ENCODE measurements at regions not wholly inside any gene's neighbourhood (a gene's known extent, or its start where the extent isn't known, plus 50 kb on each side); places are given as distances from the start of the nearest gene placed in this dataset.

DNA sequence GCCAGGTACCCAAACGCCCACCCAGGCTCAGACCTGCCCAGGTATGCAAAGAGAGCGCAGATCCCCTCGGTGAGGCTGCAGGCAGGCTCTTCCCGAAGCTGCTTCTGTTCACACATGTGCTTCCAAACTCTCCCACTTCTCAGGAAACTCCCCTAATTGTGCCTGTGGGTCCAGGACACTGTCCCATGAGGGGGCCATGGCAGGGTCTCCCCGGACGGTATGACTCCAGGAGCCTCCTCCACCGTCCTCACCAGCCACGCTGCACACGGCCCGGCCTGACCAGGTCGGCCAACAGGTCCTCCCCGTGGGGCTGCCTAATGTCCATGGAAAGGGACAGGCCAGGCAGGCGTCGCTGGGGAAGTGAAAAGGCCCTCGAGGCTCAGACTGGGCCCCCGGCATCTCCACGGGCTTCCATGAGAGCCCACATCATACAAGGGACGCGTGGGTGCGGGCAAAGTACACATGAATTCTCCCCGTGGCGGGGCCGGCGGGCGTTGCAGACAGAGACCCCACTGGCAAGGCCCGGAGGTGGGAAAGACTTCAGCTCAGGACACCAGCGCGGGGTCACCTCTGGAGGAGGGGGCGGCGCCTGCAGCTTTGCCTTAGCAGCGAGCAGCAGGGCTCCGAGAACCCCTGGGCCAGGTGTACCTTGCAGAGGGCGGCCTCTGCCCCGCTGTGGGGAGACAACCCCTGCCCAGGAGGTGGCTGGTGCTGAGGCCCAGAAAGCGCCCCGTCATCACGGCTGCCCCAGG, 526.1 kb downstream of the BRD1 start:
- no peak for DNase-seq (ENCODE audit: low spot score)

DNA sequence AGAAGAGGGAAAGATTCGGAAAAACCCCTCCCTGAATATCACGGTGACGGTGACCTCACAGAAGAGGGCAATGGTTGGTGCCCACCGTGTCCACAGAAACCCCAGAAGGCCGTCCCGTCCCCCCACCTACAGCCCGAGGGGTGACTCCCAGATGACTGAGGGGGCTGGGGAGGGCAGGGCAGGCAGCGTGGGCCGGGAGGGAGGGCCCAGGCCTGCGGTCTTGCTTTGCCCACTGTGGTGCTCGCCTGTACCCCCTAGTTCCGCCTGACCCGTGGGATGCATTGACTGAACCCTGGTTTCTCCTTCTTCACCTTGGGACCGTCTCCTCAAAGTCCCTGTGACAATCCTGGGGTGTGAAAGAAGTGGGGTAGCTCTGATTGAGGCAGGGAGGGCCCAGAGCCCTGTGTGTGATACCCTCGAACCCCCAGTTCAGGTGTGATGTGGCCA, 526.7 kb downstream of the BRD1 start:
- no peak for DNase-seq (ENCODE audit: low spot score)

DNA sequence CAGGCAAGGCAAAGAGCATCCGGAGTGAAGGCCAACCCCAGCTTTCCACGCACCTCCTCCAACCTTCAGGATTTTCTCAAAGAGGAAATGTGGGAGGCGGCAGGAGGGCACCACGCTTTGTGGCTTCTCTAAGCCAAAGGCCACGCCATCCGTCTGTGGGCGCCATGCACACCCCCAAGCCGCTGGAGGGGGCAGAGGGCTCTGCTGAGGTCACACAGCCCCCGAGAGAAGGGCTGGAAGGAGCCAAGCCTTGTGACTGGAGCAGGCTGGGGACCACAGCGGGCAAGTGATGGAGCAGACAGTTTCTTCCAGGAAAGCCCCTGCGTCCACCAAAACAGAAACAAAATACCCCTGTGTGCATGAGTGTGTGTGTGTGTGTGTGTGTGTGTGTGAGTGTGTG, 527.4 kb downstream of the BRD1 start:
- DNase-seq (ENCODE audit: low spot score): no peak

DNA sequence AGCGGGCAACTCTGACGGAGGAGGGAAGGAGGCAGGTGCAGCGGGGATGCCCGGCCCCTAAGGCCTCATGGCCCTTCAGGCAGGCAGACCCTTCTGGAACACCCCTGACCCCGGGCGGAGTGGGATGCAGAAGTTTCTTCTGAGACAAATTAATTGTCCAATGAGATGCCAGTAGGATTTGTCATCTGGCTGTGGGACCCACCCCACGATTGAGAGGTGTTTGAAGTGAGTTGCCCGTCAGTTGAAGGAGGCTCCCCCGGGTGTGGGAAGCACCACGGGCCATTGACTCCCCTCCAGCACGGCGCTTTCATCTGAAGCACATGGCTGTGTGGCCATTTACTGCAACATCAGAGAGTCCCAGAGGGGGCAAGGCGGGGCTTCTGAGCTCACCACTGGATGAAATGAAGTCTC, 527.8 kb downstream of the BRD1 start:
- DNase-seq (ENCODE audit: low spot score): no peak

DNA sequence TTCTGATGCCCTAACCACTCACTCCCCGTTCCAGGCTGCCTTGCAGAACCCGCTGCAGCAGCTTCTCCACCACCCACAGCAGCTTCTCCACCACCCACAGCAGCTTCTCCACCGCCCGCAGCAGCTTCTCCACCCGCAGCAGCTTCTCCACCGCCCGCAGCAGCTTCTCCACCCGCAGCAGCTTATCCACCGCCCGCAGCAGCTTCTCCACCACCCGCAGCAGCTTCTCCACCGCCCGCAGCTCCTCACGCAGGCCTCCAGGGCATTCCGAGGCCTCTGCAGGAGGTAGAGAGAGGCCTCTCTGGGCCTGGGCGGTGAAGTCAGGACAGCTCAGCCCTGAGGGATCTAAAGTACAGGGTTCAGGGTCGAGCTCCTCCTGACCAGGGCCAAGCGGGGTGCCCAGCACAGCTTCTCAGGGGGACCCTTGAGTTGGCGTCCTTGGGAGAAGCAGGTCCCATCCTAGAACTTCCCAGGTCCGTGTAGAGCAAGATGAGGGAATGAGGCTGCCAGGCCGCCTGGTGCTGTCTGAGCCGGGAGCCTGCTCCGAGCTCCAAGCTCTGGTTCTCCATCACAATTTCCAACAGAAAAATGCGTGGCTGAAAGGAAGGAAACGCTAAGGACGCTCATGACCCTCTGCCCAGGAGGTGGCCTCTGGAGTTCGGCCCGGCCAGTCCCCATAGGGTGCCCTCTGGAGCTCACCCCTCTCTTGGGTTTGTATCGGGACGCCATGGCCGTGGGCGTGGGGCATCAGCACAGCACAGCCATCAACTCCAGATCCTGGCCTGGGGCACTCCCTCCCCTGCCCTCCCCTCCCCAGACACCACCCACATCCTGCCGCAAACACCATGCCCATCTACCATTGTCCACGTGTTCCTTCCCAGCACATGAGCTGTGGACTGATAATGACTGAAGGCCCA, 528.6 kb downstream of the BRD1 start:
- no peak for DNase-seq (ENCODE audit: low spot score)

GRCh38 chr22:49297871-49298721, 529.6 kb downstream of the BRD1 start:
- DNase-seq (ENCODE audit: low spot score): no peak

DNA sequence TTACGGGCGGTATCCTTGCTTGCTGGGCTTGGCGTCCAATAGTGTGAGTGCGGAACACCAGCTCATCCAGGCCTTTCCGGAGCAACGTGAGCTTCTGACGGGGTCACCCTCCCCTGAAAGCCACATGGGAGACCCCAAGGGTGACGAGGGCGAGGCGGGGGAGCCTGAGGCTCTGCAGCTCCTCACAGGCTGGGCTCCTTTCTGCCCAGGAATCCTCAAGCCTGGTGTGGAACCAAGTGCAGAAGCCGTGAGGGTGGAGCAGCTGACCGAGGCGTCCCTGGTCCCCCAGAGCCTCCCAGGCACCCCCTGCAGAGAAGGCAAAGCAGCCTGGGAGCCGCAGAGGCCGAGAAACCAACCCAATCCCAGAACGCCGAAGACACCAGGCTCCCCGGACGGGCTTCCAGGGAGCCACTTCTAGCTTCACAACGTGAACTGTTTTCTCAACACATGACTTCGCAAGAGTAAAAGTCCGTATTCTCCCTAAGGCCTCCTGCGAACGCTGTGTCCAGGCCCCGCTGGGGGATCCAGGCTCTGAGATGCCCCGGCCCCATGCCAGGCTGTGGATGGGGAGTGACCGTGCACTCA, 530.3 kb downstream of the BRD1 start:
- no peak for DNase-seq (ENCODE audit: low spot score)

DNA sequence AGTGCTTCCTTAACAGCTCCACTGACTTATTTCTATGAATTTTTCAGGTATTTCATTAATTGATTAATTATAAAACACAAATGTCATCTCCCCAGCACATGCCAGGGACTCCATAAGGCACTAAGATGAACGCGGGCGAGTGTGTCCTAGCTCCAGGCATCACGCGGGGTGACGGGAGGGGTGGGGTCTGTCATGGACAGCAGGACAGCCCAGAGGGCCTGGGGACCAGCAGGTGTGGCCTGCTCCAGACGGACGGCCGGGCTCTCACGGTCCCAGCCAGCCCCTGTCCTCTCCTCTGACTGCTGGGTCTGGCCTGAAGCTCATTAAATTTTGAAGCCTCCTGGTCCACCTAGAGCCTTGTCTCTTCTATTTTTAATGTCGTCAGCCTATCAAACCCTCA, 531.1 kb downstream of the BRD1 start:
- DNase-seq (ENCODE audit: low spot score): no peak

DNA sequence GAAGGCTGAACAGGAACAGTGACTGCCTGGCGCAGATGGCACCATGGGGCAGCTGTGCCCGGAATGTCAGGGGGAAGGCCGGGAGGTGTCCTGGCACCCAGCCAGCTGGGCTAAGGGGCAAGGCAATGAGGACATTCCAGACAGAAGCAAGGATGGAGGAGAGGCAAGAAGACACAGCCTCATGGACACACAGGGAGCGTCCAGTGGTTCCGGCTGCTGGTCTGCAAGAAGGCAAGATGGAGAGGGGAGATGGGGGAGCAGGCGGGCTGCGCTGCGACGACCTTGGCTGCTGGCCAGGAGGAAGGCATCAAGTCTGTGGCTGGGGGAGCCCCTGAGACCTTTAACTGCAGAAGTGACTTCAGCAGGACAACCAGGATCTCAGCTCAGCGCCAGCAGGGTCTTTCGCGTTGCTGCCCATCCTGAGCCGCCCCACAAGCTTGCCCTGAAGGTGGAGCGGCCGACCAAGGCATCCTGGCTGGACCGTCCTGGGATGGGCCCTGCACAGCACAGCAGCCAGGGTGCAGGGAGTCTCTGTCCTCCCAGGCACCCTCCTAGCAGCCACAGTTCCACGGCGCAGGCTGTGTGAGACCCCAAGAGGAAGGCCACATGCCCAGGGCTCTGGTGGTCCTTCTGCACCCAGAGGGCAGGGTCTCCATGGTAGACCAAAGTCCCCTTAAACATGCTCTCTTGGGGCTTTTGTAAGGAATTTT, 531.7 kb downstream of the BRD1 start:
- no peak for DNase-seq (ENCODE audit: low spot score)

GRCh38 chr22:49295465-49295743, 532.3 kb downstream of the BRD1 start:
- no peak for DNase-seq (ENCODE audit: low spot score)

- no peak for DNase-seq (ENCODE audit: low spot score)
Measured at GRCh38 chr22:49294656-49295464, 532.8 kb downstream of the BRD1 start.

DNA sequence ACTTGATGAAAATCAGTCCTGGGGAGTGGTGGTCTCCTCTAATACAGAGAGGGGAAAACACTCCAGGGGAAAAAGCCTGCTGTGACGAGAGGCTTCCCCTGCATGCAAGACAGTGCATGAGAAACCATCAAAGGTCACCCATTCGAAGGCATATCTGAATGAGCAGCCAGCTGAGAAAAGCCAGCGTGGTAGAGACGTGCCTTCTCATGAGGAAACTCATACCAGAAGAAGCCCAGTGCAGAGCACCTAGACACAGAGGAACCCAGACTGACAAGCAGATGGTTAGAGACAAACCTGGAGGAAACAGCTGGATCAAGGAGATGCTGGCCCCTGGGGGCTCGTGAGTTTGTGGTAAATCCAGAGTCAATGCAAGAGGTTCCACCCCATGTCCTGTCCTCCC, 534.8 kb downstream of the BRD1 start:
- no peak for DNase-seq (ENCODE audit: low spot score)

- DNase-seq (ENCODE audit: low spot score): no peak
Measured at GRCh38 chr22:49291781-49292180, 535.9 kb downstream of the BRD1 start.

DNA sequence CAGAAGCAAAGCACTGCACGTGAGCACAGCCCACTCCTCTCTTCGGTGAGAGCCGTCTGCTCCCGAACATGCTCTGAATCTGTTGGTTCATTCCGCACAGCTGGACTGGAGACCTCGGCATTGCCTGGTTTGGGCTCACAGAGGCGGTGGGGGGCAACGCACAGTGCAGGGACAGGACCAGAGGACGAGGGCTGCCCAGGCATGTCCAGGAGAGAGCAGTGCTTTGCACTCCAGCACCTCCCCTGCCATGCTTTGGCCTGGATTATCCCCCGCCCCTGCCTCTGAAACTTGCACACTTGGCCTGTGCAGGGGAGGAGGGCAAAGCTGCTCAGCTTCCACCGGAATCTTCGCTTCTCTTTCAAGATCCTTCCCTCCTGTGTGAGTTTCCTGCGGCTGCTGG, 536.5 kb downstream of the BRD1 start:
- DNase-seq (ENCODE audit: low spot score): no peak

DNA sequence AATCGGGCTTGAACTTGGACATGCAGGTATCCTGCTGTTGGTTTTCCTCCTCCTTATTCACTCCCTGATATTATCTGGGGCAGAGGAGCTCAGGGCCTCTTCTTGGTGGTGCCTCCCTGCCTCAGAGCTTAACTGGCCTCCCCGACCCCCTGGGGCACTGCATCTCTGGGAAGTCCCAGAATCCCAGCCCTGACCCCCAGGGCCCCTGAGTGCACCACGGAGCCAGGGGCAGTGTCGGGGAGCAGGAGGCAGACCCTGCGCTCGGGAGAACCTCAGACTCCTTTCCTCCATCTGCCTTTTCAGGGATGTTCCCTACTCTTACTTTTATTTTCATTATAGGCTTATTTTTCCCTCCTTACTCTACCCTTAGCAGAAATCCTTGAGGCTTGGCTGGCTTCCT, 537.0 kb downstream of the BRD1 start:
- DNase-seq (ENCODE audit: low spot score): no peak

DNA sequence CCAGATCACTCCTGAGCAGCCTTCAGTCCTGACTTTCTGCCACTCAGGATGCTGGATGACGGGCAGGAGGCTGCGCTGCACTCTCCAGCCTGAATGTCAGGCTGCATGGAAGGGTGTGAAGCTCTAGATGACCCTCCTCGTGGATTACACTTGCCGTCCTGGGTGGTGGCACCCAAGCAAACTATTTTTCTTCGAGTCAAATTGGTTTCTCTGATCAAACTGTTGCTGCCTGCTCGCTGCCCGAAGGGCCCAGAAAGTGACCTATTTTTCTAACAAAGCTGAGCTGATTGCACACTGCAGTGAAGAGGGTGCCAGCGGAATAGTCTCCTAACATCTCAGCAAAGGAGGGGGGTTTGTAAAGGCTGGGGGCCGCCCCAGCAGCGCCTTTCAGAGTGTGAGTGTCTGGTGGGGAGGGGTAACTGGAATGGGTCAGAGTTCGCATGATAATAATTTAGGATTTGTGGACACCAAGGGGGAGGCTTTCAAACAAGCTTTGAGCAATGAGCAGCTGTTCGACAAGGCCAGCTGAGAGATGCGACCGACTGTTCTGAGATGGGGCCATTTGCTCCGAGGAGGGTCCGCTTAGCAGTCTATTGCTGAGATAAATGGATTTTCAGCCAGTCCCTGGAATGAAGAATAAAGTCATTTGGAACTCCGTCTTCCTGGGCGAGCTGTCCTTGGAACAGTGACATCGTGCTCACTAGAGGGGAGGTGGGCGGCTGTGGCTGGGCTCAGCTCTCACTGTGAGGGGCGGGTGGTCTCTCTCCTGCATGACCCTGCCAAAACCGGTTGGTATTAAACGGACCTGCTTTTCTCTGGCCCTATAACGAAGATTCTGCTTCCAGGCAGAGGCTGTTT, 537.6 kb downstream of the BRD1 start:
- no peak for DNase-seq (ENCODE audit: low spot score)

DNA sequence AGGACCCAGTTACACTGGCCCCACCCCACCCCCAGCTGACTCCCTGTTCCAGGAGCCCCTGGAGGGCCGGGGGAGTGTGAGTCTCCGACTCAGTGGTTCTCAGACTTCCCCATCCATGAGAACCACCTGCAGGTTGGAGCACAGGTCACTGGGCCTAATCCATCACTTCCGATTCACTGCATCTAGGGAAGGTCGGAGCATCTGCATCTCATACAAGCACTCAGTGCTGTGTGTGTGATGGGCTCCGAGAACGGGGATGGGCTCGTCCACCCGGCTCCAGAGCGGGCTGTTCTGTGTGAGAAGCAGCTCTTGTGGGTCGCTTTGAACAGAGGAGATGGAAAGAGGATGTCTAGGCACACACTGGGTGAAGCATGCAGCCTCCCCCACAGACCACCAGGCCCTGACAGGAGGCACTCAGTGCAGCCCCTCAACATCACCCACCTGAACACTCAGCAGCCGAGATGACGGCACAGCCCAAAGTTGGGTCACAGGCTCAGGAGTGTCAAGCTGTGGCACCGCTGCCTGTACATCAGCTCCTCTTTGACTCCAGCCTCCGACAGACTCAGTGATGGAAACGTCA, 541.4 kb downstream of the BRD1 start:
- DNase-seq (ENCODE audit: low spot score): no peak

DNA sequence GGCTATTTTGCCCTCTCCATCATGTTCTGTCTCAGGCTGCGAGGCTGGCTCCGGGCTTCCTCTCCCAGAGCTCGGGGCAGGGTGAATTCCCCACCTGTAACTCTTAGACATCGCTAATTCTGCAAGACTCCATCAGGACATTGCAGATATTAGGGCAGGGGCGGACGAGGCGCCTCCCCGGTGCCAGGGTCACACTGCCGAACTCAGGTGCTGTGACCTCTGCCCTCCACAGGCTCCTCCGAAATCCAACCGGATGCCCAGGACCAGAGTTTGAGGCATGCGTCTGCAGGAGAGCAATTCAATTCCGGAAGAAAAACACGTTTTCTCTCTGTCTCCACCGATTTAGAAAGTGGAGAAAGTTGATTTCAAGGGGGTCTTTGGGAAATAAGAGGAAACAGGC, 542.7 kb downstream of the BRD1 start:
- DNase-seq (ENCODE audit: low spot score): no peak

GRCh38 chr22:49284056-49284784, 543.5 kb downstream of the BRD1 start:
- DNase-seq (ENCODE audit: low spot score): no peak
